Pancreas (tissue), 10 donors: ENCODE measurements at regions not wholly inside any gene's neighbourhood (a gene's known extent, or its start where the extent isn't known, plus 50 kb on each side); places are given as distances from the start of the nearest gene placed in this dataset.

Experiments
- ATAC-seq, 4 donors: fragments of 200-7000 bp; cut with Tn5 transposase; one replicate each; pipeline versions ENCODE4 v1.8.0 to v1.9.1; 2020; ENCODE audit warnings: mild to moderate bottlenecking in 4 of 4, moderate library complexity in 4 of 4
- DNase-seq, 6 donors: peaks; one replicate each; pipeline ENCODE4 v3.0.0-alpha.2; 2020
- FAIRE-seq: peaks from 2 replicates; lab custom pipeline; 2012; peaks lifted over from hg19 to GRCh38; lab: Jason Lieb, UNC
- H3K27ac ChIP-seq, 4 donors: fragments of 200-600 bp; sonication (generic); 1 replicate in 3 of 4; 2 replicates in 1 of 4; pipeline versions ENCODE4 v1.5.0 to v1.8.0; 2020
- H3K27me3 ChIP-seq, 4 donors: fragments of 200-600 bp; one replicate each; pipeline ENCODE4 v1.8.0; 2021
- H3K36me3 ChIP-seq, 3 donors: fragments of 200-600 bp; sonication (generic) in 1 of 3; one replicate each; pipeline versions ENCODE4 v1.5.0 to v1.8.0; 2020 to 2021
- H3K4me1 ChIP-seq, 3 donors: fragments of 200-600 bp; one replicate each; pipeline ENCODE4 v1.8.0; 2021
- H3K4me3 ChIP-seq, 4 donors: fragments of 200-600 bp; sonication (generic) in 2 of 4; one replicate each; pipeline versions ENCODE4 v1.5.0 to v1.8.0; 2020 to 2021
- H3K9me3 ChIP-seq, 4 donors: fragments of 200-600 bp; one replicate each; pipeline ENCODE4 v1.8.0; 2021
- CTCF ChIP-seq, 4 donors: fragments of 200-600 bp; sonication (generic) in 3 of 4; IDR thresholded peaks; one replicate each; pipeline versions ENCODE4 v1.5.0 to v1.8.0; 2021; ENCODE audit warnings: antibody characterized with exemption in 4 of 4
- WGBS, 2 donors: extraction: QIAGEN DNeasy Blood & Tissue Kit; methylation state at CpG; one replicate each; pipeline ENCODE4 v1.1.7; 2013; 5-methylcytosine and 5-hydroxymethylcytosine counted together
- intact Hi-C, 3 donors: fragments of 100-400 bp; cut with DNase I; formaldehyde crosslinking; loops; one replicate each; pipeline versions ENCODE4 v1.11.1 to v1.14.2; 2022
- donor health status: healthy with polysubstance abuse.
- donor health status: DM: no; HTN: no; CAD: no; lungs with moderate emphysema.
- donor health status: DM: no; HTN: no; CAD: no.
- donor health status: control.
- donor health status: control.
- donor health status: Bipolar disorder and iron deficiency.
- donor health status: DM: yes; HTN: yes; CAD: no.
- donor health status: DM: no; HTN: no; CAD: no.
- donor health status: DM: no; HTN: no; CAD: no.
- donor health status: DM: yes; HTN: yes; CAD: no.

DNA sequence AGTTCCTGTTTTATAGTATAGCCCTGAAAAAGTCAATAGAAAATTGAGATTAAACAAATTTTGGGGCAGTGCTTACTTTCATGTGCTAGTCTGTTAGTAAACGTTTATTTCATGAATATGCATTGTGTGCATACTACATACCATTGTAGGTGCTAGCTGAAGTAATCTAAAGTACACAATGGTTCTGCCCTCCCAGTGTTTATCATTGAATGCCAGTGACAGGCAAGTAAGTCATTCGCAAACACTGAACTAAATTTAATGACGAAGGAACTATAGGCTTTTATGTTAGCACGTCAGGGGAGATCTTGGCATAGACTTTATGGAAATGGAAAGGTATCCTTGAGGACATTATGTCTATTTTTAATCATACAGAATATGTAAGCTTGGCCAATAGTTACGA is 426.9 kb upstream of the EPHA5 start:
- FAIRE-seq (no peak), ATAC-seq (no peak), DNase-seq (no peak)
- H3K4me3 ChIP-seq: no peak overlapping the region
- H3K9me3 ChIP-seq: no peaks in the 10 kb centered on the region
- no peaks in the 10 kb centered on the region for H3K27me3 ChIP-seq
- no peak for TF ChIP-seq CTCF (IDR thresholded peaks at IDR 0.05)
- WGBS, 2 donors: 23% methylated on average over 5 of the region's 5 CpGs
- H3K36me3 ChIP-seq: no peaks in the 10 kb centered on the region
- intact Hi-C loops: no loop called here
- no peak overlapping the region for H3K27ac ChIP-seq
- H3K4me1 ChIP-seq: no peaks in the 10 kb centered on the region

- intact Hi-C loops: no loop called here
- no peak for FAIRE-seq
These were observed 424.8 kb upstream of the EPHA5 start for GRCh38 chr4:66095065-66095464.

GRCh38 chr4:66094070-66094469 is 423.8 kb upstream of the EPHA5 start:
- DNase-seq (peak in 1 of 6 donors; percentile 32), ATAC-seq (no peak), FAIRE-seq (no peak)
- Histone ChIP-seq H3K36me3 (no peaks in the 10 kb centered on the region), H3K4me1 (no peaks in the 10 kb centered on the region), H3K27me3 (no peaks in the 10 kb centered on the region), H3K9me3 (no peaks in the 10 kb centered on the region), H3K4me3 (no peak overlapping the region), H3K27ac (no peak overlapping the region)
- intact Hi-C loops: no loop called here
- no peak for TF ChIP-seq CTCF (IDR thresholded peaks at IDR 0.05)
- 87 to 94% methylated on average over 15 of the region's 15 CpGs for WGBS, 2 donors

More at GRCh38 chr4:66095065-66095464, 424.8 kb upstream of the EPHA5 start:
- no peaks in the 10 kb centered on the region for H3K4me1 ChIP-seq
- no peaks in the 10 kb centered on the region for H3K27me3 ChIP-seq
- no peak overlapping the region for H3K27ac ChIP-seq
- no peak for ATAC-seq
- no peak for TF ChIP-seq CTCF (IDR thresholded peaks at IDR 0.05)
- WGBS, 2 donors: 36 to 38% methylated on average over 2 of the region's 2 CpGs
- H3K4me3 ChIP-seq: no peak overlapping the region
- DNase-seq: no peak
- H3K9me3 ChIP-seq: no peaks in the 10 kb centered on the region
- H3K36me3 ChIP-seq: no peaks in the 10 kb centered on the region

GRCh38 chr4:66091786-66092185 is 421.5 kb upstream of the EPHA5 start:
- no peak for ATAC-seq
- Histone ChIP-seq H3K36me3 (no peaks in the 10 kb centered on the region), H3K27ac (no peak overlapping the region), H3K9me3 (no peaks in the 10 kb centered on the region), H3K27me3 (no peaks in the 10 kb centered on the region), H3K4me1 (no peaks in the 10 kb centered on the region), H3K4me3 (no peak overlapping the region)
- TF ChIP-seq CTCF (IDR thresholded peaks at IDR 0.05): no peak
- WGBS, 2 donors: 72 to 85% methylated on average over 1 of the region's 1 CpG
- FAIRE-seq: no peak
- no peak for DNase-seq
- intact Hi-C loops: no loop called here

- no peak for DNase-seq
These were observed 403.7 kb upstream of the EPHA5 start for GRCh38 chr4:66073961-66074360.

More at GRCh38 chr4:66073961-66074360, 403.7 kb upstream of the EPHA5 start:
- no peaks in the 10 kb centered on the region for H3K27me3 ChIP-seq
- H3K9me3 ChIP-seq: peaks cover 0 to 5% (median 0%) of the 10 kb centered on the region in 4 donors
- ATAC-seq (no peak), FAIRE-seq (no peak)
- TF ChIP-seq CTCF (IDR thresholded peaks at IDR 0.05): no peak
- no peaks in the 10 kb centered on the region for H3K36me3 ChIP-seq
- intact Hi-C loops: no loop called here
- H3K4me3 ChIP-seq: no peak overlapping the region
- no peaks in the 10 kb centered on the region for H3K4me1 ChIP-seq
- WGBS, 2 donors: 47 to 59% methylated on average over 2 of the region's 2 CpGs
- H3K27ac ChIP-seq: no peak overlapping the region
